Natural killer cell (primary cell): ENCODE measurements at regions not wholly inside any gene's neighbourhood (a gene's known extent, or its start where the extent isn't known, plus 50 kb on each side); places are given as distances from the start of the nearest gene placed in this dataset.

Source experiments
- ATAC-seq, 3 donors: fragments of 150-1000 bp in 2 of 3; fragments of 200-7000 bp in 1 of 3; cut with Tn5 transposase; 1 replicate in 1 of 3; 2 replicates in 2 of 3; pipeline ENCODE4 v1.10.0; 2021; ENCODE audit warnings: mild to moderate bottlenecking in 2 of 3, moderate library complexity in 2 of 3
- DNase-seq, 2 donors: peaks; one replicate each; pipeline versions ENCODE4 v3.0.0 to v3.0.0-alpha.2; 2013 to 2021; ENCODE audit warnings: mixed read lengths in 1 of 2
- H3K27ac ChIP-seq: one replicate; pipeline ENCODE4 v1.5.1; 2013; ENCODE audit warnings: mild to moderate bottlenecking, low read length
- H3K27me3 ChIP-seq: one replicate; pipeline ENCODE4 v1.6.1; 2013; ENCODE audit warnings: low read length; ENCODE audit not compliant: control insufficient read depth, insufficient read depth
- H3K36me3 ChIP-seq: one replicate; pipeline ENCODE4 v1.6.1; 2013; ENCODE audit warnings: low read length; ENCODE audit not compliant: control insufficient read depth, insufficient read depth
- H3K4me1 ChIP-seq: one replicate; pipeline ENCODE4 v1.6.1; 2013; ENCODE audit warnings: low read length; ENCODE audit not compliant: control insufficient read depth, insufficient read depth
- H3K4me3 ChIP-seq: one replicate; pipeline ENCODE4 v1.5.1; 2013; ENCODE audit warnings: low read length
- H3K9me3 ChIP-seq: one replicate; pipeline ENCODE4 v1.6.1; 2013; ENCODE audit warnings: low read length; ENCODE audit not compliant: control insufficient read depth, insufficient read depth
- H3K27ac Mint-ChIP-seq, 2 donors: one replicate each; pipeline ENCODE4 v1.8.0; 2022; ENCODE audit warnings: mild to moderate bottlenecking in 2 of 2, mixed read lengths in 2 of 2, moderate library complexity in 1 of 2
- H3K27me3 Mint-ChIP-seq, 2 donors: one replicate each; pipeline ENCODE4 v1.8.0; 2022; ENCODE audit warnings: low read depth in 2 of 2, mixed read lengths in 2 of 2
- H3K36me3 Mint-ChIP-seq: one replicate; pipeline ENCODE4 v1.8.0; 2022; ENCODE audit warnings: mixed read lengths
- H3K4me1 Mint-ChIP-seq, 2 donors: one replicate each; pipeline ENCODE4 v1.8.0; 2022; ENCODE audit warnings: mixed read lengths in 2 of 2
- H3K4me3 Mint-ChIP-seq: one replicate; pipeline ENCODE4 v1.8.0; 2022; ENCODE audit warnings: mild to moderate bottlenecking, moderate library complexity, mixed read lengths
- H3K9me3 Mint-ChIP-seq, 2 donors: one replicate each; pipeline ENCODE4 v1.8.0; 2022; ENCODE audit warnings: mixed read lengths in 2 of 2
- WGBS: methylation state at CpG from one replicate; pipeline ENCODE4 v1.1.7; 2013; ENCODE audit warnings: missing lambda C conversion rate; ENCODE audit not compliant: insufficient coverage; 5-methylcytosine and 5-hydroxymethylcytosine counted together
- intact Hi-C: fragments of 100-400 bp; cut with micrococcal nuclease; formaldehyde crosslinking; loops from one replicate; pipeline ENCODE4 v1.14.2; 2022
- TF ChIP-seq, protein P1 (sequence below): fragments of 200-600 bp; IDR thresholded peaks from one replicate; pipeline ENCODE4 v1.8.0; 2022; ENCODE audit warnings: antibody characterized with exemption

DNA sequence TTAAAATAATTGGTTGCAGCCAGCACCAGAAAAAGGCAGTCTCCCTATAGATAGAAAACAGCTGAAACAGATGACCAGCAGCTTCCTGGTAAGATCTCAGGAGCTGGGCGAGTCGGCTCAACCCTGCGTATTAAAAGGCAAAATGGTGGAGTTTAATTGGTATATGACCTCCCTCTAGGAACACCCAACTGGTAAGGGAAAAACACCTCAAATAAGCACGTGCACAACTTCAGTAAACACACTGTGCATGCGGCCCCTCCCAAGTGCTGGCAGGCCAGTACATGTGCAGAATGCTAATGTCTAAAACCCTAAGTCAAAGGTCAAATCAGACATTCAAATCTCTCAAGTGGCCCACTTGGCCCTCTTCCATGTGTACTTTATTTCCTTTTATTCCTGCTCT lies 103.2 kb upstream of the PDE5A start:
- Histone ChIP-seq H3K9me3 (no peaks in the 10 kb centered on the region), H3K27ac (no peak overlapping the region), H3K27me3 (no peaks in the 10 kb centered on the region), H3K36me3 (no peaks in the 10 kb centered on the region), H3K4me1 (no peaks in the 10 kb centered on the region), H3K4me3 (no peak overlapping the region)
- Mint-ChIP-seq H3K9me3 (peaks cover 0 to 13% of the 10 kb centered on the region in 2 donors), H3K27ac (no peak overlapping the region), H3K4me3 (no peak overlapping the region), H3K36me3 (no peaks in the 10 kb centered on the region), H3K4me1 (no peaks in the 10 kb centered on the region), H3K27me3 (no peaks in the 10 kb centered on the region)
- no peak for DNase-seq
- TF ChIP-seq, protein P1, sequence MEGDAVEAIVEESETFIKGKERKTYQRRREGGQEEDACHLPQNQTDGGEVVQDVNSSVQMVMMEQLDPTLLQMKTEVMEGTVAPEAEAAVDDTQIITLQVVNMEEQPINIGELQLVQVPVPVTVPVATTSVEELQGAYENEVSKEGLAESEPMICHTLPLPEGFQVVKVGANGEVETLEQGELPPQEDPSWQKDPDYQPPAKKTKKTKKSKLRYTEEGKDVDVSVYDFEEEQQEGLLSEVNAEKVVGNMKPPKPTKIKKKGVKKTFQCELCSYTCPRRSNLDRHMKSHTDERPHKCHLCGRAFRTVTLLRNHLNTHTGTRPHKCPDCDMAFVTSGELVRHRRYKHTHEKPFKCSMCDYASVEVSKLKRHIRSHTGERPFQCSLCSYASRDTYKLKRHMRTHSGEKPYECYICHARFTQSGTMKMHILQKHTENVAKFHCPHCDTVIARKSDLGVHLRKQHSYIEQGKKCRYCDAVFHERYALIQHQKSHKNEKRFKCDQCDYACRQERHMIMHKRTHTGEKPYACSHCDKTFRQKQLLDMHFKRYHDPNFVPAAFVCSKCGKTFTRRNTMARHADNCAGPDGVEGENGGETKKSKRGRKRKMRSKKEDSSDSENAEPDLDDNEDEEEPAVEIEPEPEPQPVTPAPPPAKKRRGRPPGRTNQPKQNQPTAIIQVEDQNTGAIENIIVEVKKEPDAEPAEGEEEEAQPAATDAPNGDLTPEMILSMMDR: no peak
- intact Hi-C loops: no loop called here
- no peak for ATAC-seq
- WGBS: 85% methylated on average over 2 of the region's 5 CpGs

DNA sequence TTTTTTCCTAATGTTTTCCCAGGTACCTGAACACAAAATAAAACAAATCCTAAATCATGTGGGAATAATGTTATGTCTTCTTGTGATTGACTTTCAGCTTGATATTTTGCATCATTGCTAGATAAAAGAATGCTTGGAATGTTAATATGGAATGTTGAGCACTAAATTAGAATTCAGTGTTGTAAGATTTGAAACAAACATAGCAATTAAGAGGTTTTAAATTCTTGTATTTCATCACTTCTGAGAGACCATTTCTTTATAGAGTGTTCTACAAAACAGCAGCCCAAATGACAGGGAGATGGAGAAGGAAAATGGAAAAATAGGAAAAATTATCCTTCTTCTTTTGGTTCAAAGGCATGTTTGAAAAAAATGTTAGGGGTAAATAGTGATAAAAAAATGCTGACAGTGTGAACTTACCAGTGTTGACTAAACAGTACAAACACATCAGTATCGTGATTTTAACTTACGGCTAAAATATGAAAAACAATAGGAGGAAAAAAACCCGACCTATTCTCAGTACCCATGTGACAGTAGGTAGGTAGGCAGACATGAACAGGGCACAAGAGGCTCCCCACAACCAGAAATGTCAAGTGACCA lies 102.6 kb upstream of the PDE5A start:
- no peaks in the 10 kb centered on the region for H3K4me1 Mint-ChIP-seq
- Histone ChIP-seq H3K36me3 (no peaks in the 10 kb centered on the region), H3K4me1 (no peaks in the 10 kb centered on the region), H3K27ac (no peak overlapping the region), H3K27me3 (no peaks in the 10 kb centered on the region), H3K9me3 (no peaks in the 10 kb centered on the region), H3K4me3 (no peak overlapping the region)
- no peak for DNase-seq
- ATAC-seq: no peak
- TF ChIP-seq, protein P1: no peak
- intact Hi-C loops: no loop called here
- no peaks in the 10 kb centered on the region for H3K27me3 Mint-ChIP-seq
- H3K9me3 Mint-ChIP-seq: peaks cover 0 to 13% of the 10 kb centered on the region in 2 donors
- 95% methylated on average over 3 of the region's 3 CpGs for WGBS
- no peak overlapping the region for H3K27ac Mint-ChIP-seq
- H3K4me3 Mint-ChIP-seq: no peak overlapping the region
- no peaks in the 10 kb centered on the region for H3K36me3 Mint-ChIP-seq

DNA sequence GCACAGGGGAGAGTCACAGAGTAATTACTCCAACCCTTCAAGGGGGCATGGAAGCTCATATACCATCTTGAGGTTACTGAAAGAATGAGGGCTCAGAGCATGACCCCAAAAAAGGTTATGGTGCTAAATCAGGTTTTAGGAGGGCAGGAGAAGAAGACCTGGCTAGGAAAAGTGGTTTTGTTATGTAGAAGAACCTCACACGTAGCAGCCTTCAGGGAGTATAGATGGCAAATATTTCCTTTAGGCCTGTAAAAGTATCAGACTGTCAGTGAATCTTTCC lies 102.0 kb upstream of the PDE5A start:
- Histone ChIP-seq H3K4me1 (no peaks in the 10 kb centered on the region), H3K4me3 (no peak overlapping the region), H3K9me3 (no peaks in the 10 kb centered on the region), H3K27me3 (no peaks in the 10 kb centered on the region), H3K27ac (no peak overlapping the region), H3K36me3 (no peaks in the 10 kb centered on the region)
- Mint-ChIP-seq H3K4me1 (no peaks in the 10 kb centered on the region), H3K4me3 (no peak overlapping the region), H3K27me3 (no peaks in the 10 kb centered on the region), H3K27ac (no peak overlapping the region), H3K9me3 (peaks cover 0 to 13% of the 10 kb centered on the region in 2 donors), H3K36me3 (no peaks in the 10 kb centered on the region)
- TF ChIP-seq, protein P1: no peak
- WGBS: 76% methylated on average over 1 of the region's 1 CpG
- ATAC-seq (no peak), DNase-seq (no peak)
- intact Hi-C loops: no loop called here
